GM12891 (cell line): ENCODE measurements at regions not wholly inside any gene's neighbourhood (a gene's known extent, or its start where the extent isn't known, plus 50 kb on each side); places are given as distances from the start of the nearest gene placed in this dataset.

ENCODE experiments used
- POLR2AphosphoS5 ChIP-seq: IDR thresholded peaks from 2 replicates; pipeline ENCODE4 v1.6.1; 2011; ENCODE audit warnings: low read depth, low read length, control low read depth
- TAF1 ChIP-seq: IDR thresholded peaks from 2 replicates; pipeline ENCODE4 v1.6.1; 2011; ENCODE audit warnings: low read depth, low read length, control low read depth

DNA sequence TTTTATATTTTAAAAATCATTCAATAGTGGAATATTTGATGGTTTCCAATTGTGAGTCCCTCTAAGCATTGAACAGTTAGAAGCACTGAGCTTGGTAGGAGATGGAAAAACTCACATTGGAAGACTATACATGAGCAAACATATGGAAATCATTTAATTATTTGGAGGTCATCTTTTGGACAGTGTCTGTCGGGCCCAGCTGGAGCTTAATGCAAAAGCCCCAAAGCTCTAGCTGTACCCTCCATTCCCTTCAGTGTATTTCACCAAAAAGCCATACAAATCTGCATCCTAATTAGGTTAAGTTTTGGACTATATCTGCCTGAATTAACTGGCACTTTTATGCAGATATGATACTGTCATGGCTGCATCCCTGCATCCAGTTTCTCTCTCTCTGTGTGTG, 365.7 kb downstream of the FLRT2 start:
- TF ChIP-seq POLR2AphosphoS5 (no peak), TAF1 (no peak)
